Pancreas (tissue), 10 donors: ENCODE measurements at regions not wholly inside any gene's neighbourhood (a gene's known extent, or its start where the extent isn't known, plus 50 kb on each side); places are given as distances from the start of the nearest gene placed in this dataset.

ENCODE experiments used
- ATAC-seq, 4 donors: fragments of 200-7000 bp; cut with Tn5 transposase; one replicate each; pipeline versions ENCODE4 v1.8.0 to v1.9.1; 2020; ENCODE audit warnings: mild to moderate bottlenecking in 4 of 4, moderate library complexity in 4 of 4
- DNase-seq, 6 donors: peaks; one replicate each; pipeline ENCODE4 v3.0.0-alpha.2; 2020
- FAIRE-seq: peaks from 2 replicates; lab custom pipeline; 2012; peaks lifted over from hg19 to GRCh38; lab: Jason Lieb, UNC
- H3K27ac ChIP-seq, 4 donors: fragments of 200-600 bp; sonication (generic); 1 replicate in 3 of 4; 2 replicates in 1 of 4; pipeline versions ENCODE4 v1.5.0 to v1.8.0; 2020
- H3K27me3 ChIP-seq, 4 donors: fragments of 200-600 bp; one replicate each; pipeline ENCODE4 v1.8.0; 2021
- H3K36me3 ChIP-seq, 3 donors: fragments of 200-600 bp; sonication (generic) in 1 of 3; one replicate each; pipeline versions ENCODE4 v1.5.0 to v1.8.0; 2020 to 2021
- H3K4me1 ChIP-seq, 3 donors: fragments of 200-600 bp; one replicate each; pipeline ENCODE4 v1.8.0; 2021
- H3K4me3 ChIP-seq, 4 donors: fragments of 200-600 bp; sonication (generic) in 2 of 4; one replicate each; pipeline versions ENCODE4 v1.5.0 to v1.8.0; 2020 to 2021
- H3K9me3 ChIP-seq, 4 donors: fragments of 200-600 bp; one replicate each; pipeline ENCODE4 v1.8.0; 2021
- WGBS, 2 donors: extraction: QIAGEN DNeasy Blood & Tissue Kit; methylation state at CpG; one replicate each; pipeline ENCODE4 v1.1.7; 2013; 5-methylcytosine and 5-hydroxymethylcytosine counted together
- intact Hi-C, 3 donors: fragments of 100-400 bp; cut with DNase I; formaldehyde crosslinking; loops; one replicate each; pipeline versions ENCODE4 v1.11.1 to v1.14.2; 2022
- TF ChIP-seq, protein P1 (sequence below), 4 donors: fragments of 200-600 bp; sonication (generic) in 3 of 4; IDR thresholded peaks; one replicate each; pipeline versions ENCODE4 v1.5.0 to v1.8.0; 2021; ENCODE audit warnings: antibody characterized with exemption in 4 of 4
- donor health status: healthy with polysubstance abuse.
- donor health status: DM: no; HTN: no; CAD: no; lungs with moderate emphysema.
- donor health status: DM: no; HTN: no; CAD: no.
- donor health status: control.
- donor health status: control.
- donor health status: Bipolar disorder and iron deficiency.
- donor health status: DM: yes; HTN: yes; CAD: no.
- donor health status: DM: no; HTN: no; CAD: no.
- donor health status: DM: no; HTN: no; CAD: no.
- donor health status: DM: yes; HTN: yes; CAD: no.

DNA sequence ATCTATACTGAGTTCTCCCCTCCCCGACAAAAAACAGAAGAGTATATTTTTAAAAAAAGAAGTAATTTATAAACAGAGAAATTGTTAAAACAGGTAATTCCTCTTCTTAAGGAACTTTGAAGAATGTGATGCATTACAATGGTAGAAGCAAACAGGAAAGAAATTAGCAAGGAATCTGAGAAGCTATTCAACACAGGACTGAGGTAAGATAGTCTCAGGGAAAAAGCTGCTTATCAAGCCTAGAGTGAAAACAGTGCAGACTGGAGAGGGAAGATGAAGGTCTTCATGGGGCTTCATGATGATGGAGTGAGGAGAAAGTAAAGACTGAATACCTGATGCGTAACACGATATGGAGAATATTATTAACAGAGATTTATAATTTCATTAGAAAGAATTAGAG, 880.0 kb downstream of the SLC16A7 start:
- Histone ChIP-seq H3K36me3 (no peaks in the 10 kb centered on the region), H3K27ac (no peak overlapping the region), H3K9me3 (peaks cover 0 to 2% (median 0%) of the 10 kb centered on the region in 4 donors), H3K4me3 (no peak overlapping the region), H3K4me1 (no peaks in the 10 kb centered on the region), H3K27me3 (no peaks in the 10 kb centered on the region)
- ATAC-seq (no peak), DNase-seq (no peak), FAIRE-seq (no peak)
- intact Hi-C loops, result no loop called here
- 65 to 72% methylated on average over 3 of the region's 3 CpGs for WGBS, 2 donors
- TF ChIP-seq, protein P1, sequence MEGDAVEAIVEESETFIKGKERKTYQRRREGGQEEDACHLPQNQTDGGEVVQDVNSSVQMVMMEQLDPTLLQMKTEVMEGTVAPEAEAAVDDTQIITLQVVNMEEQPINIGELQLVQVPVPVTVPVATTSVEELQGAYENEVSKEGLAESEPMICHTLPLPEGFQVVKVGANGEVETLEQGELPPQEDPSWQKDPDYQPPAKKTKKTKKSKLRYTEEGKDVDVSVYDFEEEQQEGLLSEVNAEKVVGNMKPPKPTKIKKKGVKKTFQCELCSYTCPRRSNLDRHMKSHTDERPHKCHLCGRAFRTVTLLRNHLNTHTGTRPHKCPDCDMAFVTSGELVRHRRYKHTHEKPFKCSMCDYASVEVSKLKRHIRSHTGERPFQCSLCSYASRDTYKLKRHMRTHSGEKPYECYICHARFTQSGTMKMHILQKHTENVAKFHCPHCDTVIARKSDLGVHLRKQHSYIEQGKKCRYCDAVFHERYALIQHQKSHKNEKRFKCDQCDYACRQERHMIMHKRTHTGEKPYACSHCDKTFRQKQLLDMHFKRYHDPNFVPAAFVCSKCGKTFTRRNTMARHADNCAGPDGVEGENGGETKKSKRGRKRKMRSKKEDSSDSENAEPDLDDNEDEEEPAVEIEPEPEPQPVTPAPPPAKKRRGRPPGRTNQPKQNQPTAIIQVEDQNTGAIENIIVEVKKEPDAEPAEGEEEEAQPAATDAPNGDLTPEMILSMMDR (IDR thresholded peaks at IDR 0.05), result no peak

DNA sequence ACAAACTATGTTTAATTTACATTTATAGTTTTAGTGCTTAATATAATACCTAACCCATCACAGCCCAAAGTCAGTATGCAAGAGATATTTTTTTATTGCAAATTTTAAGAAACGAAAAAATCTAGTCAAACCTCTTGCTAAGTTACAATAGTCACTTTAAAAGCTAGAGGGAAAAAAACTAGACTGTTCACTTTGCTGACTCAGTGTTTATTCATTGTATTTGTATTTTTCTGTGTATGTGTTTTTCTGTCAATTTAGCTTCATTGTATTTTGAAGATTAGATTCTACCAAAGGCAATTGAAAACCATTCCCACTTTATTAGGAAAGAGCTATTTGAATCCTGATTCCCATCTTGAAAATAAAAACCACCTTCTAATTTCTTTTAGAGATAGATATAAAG, 891.5 kb downstream of the SLC16A7 start:
- intact Hi-C loops, result no loop called here
- no peak for FAIRE-seq
- Histone ChIP-seq H3K36me3 (no peaks in the 10 kb centered on the region), H3K4me1 (no peaks in the 10 kb centered on the region), H3K27me3 (no peaks in the 10 kb centered on the region), H3K9me3 (no peaks in the 10 kb centered on the region), H3K27ac (no peak overlapping the region), H3K4me3 (no peak overlapping the region)
- TF ChIP-seq, protein P1 (IDR thresholded peaks at IDR 0.05), result no peak
- DNase-seq, result no peak
- ATAC-seq, result no peak
- WGBS, 2 donors, result 70 to 72% methylated on average over 1 of the region's 1 CpG

- FAIRE-seq, result no peak
These were observed 893.2 kb downstream of the SLC16A7 start for GRCh38 chr12:60489071-60489470.

GRCh38 chr12:60494244-60494643, 898.4 kb downstream of the SLC16A7 start:
- Histone ChIP-seq H3K27ac (no peak overlapping the region), H3K36me3 (no peaks in the 10 kb centered on the region), H3K4me3 (no peak overlapping the region), H3K4me1 (no peaks in the 10 kb centered on the region), H3K27me3 (no peaks in the 10 kb centered on the region), H3K9me3 (no peaks in the 10 kb centered on the region)
- TF ChIP-seq, protein P1 (IDR thresholded peaks at IDR 0.05), result peak in 3 of 4 donors; percentile 40 to 50 (median 40)
- DNase-seq (no peak), FAIRE-seq (no peak), ATAC-seq (peak; percentile 40 to 77 (median 70))
- WGBS, 2 donors, result 3 to 5% methylated on average over 2 of the region's 2 CpGs
- intact Hi-C loops, result no loop called here

More at GRCh38 chr12:60489071-60489470, 893.2 kb downstream of the SLC16A7 start:
- Histone ChIP-seq H3K27me3 (no peaks in the 10 kb centered on the region), H3K4me3 (no peak overlapping the region), H3K36me3 (no peaks in the 10 kb centered on the region), H3K4me1 (no peaks in the 10 kb centered on the region), H3K27ac (no peak overlapping the region), H3K9me3 (no peaks in the 10 kb centered on the region)
- intact Hi-C loops, result no loop called here
- ATAC-seq (no peak), DNase-seq (no peak)
- TF ChIP-seq, protein P1 (IDR thresholded peaks at IDR 0.05), result no peak

- Histone ChIP-seq H3K27me3 (no peaks in the 10 kb centered on the region), H3K36me3 (no peaks in the 10 kb centered on the region), H3K4me3 (no peak overlapping the region), H3K9me3 (no peaks in the 10 kb centered on the region), H3K4me1 (no peaks in the 10 kb centered on the region), H3K27ac (no peak overlapping the region)
- ATAC-seq, result no peak
- no peak for FAIRE-seq
- intact Hi-C loops, result no loop called here
- WGBS, 2 donors, result 6 to 16% methylated on average over 1 of the region's 1 CpG
- TF ChIP-seq, protein P1 (IDR thresholded peaks at IDR 0.05), result no peak
- no peak for DNase-seq
These were observed 902.8 kb downstream of the SLC16A7 start for GRCh38 chr12:60498656-60499055.
